GM20431 (cell line): ENCODE measurements at regions not wholly inside any gene's neighbourhood (a gene's known extent, or its start where the extent isn't known, plus 50 kb on each side); places are given as distances from the start of the nearest gene placed in this dataset.

ENCODE experiments used
- in situ Hi-C: fragments of 300-500 bp; cut with MseI, MboI; formaldehyde crosslinking; loops from one replicate; pipeline ENCODE4 v1.15.0; 2020; ENCODE audit warnings: low sequenced_read_pairs; ENCODE audit not compliant: unreplicated experiment

DNA sequence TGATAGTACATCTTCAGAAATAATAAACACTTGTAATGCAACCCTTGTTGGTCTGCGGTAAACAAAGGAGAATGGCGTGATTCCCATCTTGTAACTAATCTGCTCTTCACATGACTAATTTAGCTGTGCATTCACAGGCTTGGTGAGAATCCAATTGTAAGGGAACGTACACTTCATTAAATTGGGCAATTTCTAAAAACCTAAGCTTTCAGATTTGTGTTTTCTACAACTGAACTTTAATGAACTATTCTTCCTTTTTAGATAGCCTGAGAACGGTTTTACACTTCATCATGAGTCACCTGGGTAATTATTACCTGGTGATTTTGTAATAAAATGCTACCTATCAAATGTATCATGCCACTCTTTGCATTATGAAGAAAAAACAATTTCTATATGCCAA, 306.9 kb downstream of the KLF5 start:
- in situ Hi-C loops = no loop called here

DNA sequence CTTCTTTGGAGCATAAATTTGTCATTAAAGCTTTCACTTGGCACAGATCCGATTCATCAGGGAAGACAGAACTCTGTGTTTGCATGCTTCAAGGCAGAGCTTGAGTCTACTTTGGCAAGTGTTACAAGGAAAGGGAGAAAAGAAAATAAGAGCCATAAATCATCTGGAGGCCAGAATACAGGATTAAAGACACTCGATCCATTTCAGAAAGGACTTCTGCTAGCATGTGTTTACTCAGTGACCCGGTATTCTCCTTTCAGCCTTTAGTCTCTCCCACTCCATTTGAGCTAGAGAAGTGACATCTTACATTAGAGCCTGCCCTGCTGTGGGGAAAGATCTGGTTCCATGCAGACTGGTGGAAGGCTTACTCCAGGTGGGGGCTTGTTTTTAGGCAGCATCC, 306.4 kb downstream of the KLF5 start:
- in situ Hi-C loops = no loop called here

DNA sequence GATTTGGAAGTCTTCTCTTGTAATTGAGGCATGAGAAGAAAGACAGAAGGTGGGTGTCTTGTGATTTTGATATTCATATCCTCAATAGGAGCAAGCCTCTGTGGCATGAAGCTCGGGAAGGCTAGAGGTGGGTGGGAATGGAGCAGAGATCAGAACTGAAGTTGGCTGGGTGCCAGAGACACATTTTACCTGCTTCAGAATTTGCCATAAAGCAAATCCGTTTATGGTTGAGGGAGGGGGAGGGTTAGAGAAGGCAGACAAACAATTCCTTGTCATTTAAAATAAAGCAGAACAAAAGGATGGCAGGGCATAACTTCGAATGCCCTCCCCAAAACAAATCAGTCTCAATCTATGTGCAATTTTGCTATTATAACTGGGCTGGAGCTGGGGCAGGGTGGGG, 305.9 kb downstream of the KLF5 start:
- in situ Hi-C loops = no loop called here

DNA sequence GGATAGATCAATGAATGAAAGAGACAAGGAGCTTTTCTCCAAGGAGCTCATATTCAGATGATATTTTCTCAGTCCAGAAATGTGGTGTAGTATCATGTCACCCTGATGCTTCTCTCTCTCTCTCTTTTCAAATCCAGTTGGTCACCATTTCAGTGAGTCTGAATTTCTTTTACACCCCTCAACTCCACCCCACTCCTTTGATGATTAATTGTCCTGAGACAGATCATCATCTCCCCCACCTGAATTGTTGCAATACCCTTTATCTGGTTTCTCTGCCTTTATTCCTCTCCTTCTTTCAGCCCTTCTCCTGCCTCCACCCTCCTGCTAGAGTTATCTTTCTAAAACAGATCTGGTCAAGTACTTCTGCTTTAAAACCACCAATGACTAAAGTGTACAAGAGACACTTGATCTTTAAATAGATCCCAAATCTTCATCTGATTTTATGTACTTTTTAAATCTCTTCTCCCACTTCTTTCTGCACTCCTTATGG, 299.8 kb downstream of the KLF5 start:
- in situ Hi-C loops = no loop called here

DNA sequence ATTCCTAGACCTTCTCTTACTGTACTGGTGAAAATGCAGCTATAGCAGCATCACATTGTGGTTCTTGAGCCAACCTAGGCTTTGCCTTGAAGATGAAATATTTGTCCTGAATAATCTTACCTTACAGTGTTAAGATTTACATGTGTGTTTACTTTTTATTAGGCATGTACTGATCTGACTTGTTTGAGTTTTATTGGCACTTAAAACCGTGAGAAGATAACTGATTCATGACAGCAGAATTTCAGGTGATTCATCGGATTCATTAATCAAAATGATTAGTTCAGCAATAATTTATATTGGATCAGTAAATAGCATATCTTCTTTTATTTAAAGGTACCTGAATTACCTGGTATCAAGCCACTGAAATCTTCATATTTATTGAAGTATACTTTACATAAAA, 296.3 kb downstream of the KLF5 start:
- in situ Hi-C loops = no loop called here

DNA sequence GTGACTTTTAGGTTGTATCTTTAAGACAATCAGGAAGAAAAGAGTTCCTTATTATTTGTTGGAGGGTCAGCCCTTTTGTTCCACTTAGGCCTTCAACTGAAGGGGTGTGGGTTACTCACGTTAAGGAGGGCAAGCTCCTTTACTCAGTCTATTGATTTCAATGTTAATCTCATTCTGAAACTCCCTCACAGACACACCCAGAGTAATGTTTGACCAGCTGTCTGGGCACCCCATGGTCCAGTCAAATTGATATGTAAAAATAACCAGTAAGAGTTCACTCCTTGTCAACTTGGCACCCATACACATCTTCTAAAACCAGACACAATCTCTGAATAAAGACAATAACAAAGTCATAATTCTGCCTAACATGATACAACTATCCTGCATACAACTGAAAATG, 292.9 kb downstream of the KLF5 start:
- in situ Hi-C loops = no loop called here

DNA sequence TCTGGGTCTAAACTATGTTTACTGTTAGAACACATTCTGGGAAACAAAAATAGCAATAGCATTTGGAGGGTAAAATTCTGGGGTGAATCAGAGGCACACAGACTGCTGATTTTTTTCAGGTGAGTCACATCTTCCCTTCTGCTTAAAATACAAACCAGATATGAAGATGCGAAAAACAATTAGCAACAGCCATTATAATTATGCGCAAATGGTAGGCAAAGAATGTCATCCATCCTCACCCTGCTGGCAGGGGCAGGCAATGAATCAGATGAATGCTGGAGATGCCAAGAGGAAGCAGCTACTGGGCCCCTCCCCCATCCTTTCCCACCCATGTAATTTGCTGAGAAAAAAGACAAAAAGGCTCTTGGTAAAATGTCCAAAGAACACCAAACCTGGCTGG, 282.9 kb downstream of the KLF5 start:
- in situ Hi-C loops = no loop called here

DNA sequence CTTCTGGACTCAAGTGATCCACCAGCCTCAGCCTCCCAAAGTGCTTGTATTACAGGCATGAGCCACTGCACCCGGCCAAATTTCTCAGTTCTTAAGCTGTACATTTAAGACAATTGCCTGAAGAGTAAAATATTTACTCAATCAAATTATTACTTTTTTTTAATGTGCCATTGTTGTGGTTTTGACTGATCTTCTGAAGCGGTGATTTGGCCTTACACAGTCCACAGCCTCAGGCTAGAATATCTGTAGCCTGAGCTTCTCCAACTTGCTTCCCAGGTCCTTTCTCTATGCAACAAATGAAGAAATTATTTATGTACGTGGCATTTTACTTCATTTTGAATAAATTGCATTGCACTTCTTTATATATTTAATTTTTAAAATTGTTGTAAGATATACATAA, 281.3 kb downstream of the KLF5 start:
- in situ Hi-C loops = no loop called here

DNA sequence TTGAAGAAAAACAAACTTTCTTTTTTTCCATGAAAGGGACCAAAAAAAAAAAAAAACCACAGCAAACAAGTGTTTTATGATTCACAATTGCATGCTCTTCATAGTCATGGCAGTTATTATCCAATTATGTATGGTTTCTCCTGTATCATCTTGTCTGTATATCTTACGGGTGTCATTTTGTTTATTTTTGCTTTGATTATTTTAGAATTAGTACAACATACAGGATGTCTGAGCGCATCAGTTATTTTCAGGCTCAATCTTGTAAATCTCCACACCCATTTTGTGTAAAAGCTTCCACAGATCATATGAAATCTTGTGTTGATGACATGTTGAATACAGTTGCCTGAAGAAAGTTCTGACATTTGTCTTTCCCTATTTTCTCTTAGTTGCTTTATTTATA, 280.3 kb downstream of the KLF5 start:
- in situ Hi-C loops = no loop called here

DNA sequence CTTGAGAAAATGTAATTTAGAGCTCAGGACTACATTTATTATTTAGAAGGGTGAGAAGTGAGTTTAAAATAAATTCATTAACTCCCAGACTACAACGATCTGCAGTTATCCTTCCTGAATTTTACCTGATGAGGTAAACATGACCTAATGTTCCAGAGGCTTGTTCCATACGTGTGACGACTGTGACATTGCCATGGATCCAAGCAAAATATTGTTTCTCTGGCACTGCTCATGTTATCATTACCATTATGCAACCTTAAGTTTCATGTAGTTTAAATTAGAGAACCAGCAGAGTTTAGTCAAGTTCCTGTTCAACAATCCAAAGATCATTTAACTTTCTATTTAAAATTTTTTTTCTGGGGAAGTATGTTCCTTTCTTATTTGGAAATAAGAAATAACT, 279.6 kb downstream of the KLF5 start:
- in situ Hi-C loops = no loop called here

DNA sequence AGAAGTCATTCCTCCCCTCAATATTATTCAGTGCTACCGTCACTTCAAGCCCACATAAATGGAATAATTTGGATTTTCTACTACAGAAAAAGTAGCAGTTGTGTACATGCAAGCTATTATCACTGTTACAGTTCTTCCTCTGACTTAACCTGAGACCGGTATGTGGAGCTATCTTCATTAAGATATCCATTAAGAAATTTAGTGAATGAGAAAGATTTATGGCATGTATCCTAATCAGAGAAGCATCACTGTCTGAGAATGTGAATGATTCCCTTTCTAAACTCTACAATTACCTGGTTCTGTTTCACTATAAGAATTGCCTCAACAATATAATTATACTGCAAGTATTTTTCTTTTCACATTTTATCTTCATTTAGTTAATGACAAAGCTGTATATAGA, 278.7 kb downstream of the KLF5 start:
- in situ Hi-C loops = no loop called here

DNA sequence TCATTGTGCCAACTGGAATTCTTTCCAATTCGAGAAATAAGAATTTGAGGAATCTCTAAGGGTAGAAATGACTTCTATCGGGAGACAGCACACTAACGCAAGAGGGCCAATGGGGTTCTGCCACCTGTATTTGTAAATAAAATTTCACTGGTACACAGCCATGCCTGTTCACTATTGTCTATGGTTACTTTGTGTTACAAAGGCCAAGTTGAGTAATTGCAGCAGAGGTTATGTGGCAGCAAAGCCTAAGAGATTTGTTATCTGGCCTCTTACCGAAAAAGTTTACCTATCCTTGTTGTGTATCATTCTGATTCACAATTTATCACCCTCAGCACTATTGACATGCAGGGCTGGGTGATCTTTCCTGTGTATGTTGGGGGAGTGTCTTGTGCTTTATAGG, 278.0 kb downstream of the KLF5 start:
- in situ Hi-C loops = no loop called here

DNA sequence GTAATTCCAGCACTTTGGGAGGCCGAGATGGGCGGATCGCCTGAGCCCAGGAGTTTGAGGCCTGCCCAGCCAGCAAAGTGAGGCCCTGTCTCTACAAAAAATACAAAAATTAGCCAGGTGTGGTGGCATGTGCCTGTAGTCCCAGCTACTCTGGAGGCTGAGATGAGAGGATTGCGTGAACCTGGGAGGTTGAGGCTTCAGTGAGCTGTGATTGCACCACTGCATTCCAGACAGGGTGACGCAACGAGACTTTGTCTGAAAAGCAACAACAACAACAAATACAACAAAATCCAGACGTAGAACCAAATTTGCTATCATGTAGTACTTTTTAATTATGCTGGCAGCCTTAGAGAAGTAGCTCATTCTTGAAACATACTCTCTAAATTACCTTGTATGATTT, 277.1 kb downstream of the KLF5 start:
- in situ Hi-C loops = no loop called here

DNA sequence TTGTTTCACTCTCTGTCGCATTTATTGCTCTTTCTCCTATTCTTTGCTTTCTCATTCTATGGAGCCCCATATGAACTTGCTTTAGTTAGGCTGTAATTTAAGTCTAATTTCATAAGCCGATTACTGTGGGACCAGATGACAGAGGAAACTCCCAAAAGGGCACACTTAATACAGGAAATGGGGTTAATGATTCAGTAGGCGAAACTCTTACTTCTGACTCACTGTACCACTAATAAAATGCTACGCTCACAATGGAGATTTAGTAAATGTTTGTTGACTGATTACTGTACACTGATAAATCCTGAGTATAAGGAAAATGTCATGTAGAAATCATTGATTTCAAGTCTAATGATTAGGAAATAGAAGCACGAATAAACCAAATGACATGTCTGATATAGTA, 276.4 kb downstream of the KLF5 start:
- in situ Hi-C loops = no loop called here

DNA sequence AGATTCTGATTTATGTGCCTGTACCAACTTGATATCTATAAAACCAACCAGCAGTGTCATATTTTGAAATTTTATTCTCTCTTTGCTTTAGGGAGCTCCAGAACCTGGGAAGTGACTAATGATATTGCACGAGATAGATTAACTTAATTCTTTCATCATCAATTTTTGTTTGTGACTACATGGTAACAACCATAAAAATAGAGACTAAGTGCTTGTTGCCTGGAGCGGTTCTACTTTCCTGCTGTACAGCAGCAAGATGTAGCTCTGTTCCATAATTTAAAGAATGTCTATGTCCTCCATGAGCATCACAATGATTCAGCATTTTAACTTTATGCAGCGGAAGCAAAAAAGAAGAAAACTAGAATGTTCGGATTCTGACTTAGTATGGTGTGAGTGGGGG, 275.6 kb downstream of the KLF5 start:
- in situ Hi-C loops = no loop called here

DNA sequence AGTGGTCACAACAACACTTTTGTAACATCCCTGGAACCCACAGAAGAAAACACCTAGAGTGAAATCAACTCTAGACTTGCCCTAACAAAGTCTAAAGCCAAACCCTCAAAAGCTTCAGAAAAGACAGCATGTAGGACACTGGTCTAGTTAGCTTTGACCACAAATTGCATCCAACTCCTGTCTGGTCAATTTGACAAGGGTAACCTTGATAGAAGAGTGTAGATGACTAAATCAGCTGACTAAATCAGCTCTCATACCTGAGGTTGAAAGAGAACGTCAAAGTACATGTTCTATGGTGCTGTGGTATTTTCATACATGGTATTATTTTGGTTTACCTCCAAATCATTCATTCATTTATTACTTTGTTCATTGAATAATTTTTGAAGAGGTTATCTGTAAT, 272.8 kb downstream of the KLF5 start:
- in situ Hi-C loops = no loop called here

DNA sequence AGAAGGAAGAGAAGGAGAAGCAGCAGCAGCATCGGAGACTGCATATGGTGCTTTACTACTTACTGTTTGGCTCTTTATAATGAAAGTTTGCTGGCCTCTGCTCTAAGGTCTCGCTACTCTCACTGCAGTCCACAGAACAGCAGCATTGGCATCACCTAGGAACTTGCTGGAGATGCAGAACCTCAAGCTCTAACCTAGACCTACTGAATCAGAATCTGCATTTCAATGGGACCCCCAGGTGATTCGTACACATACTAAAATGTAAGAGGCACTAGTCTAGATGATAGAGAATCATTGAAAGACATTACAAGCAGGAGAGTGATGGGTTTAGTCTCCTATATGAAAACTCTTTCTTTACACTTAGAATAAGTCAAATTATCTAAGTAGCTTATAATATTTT, 270.6 kb downstream of the KLF5 start:
- in situ Hi-C loops = no loop called here

DNA sequence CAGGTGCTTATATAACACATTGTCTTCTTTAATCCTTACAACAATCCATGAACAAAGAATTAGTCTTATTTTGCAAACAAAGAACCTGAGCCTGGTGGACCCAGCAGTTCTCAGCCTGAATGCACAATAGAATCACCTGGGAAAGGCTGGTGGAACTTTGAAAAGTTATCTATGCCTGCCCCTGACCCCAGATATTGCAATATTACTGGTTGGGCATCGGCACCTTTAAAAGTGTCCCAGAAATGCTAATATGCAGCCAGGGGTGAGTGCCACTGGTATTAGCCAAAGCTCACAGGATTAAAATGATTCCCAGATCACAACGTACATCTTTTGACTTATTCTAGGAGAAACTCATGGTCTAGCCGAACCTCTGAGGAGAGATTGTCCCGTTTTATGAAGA, 268.8 kb downstream of the KLF5 start:
- in situ Hi-C loops = no loop called here

DNA sequence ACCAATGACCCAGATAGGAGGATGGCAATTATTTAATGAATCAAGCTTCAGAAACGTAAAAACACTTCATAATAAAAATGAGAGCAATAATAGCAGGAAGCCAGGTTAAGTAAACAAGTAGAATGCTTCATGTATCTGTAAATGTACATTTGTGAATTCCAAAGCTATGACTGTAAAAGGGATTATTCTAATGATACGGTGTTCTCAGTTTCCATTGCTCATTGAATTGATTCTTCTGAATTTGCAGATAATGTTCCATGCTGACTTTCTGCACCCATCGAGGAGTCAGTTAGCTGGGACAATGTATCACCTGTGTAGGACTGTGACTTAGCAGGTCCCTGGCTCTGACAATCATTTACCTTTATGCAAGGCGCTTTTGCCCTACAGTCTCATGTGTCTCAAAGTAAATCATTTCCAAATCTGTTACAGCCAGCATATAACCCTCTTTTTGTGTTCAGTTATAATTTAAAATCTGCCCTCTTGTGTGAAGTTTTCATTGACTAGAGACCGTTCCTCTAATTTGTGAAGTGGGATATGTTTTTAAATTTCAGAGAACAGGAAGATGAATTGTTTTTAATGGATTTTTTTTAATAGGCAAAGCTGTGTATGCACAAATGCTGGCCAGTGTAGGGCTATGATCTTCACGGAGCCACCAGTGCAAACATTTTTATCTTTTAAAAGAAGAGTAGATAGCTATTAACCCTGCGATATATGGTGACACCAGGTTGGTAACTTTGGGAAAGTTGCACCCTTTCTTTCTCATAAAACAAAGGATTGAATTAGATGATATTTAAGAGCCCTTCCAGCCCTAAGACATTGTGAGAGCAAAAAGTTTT, 267.1 kb downstream of the KLF5 start:
- in situ Hi-C loops = no loop called here

DNA sequence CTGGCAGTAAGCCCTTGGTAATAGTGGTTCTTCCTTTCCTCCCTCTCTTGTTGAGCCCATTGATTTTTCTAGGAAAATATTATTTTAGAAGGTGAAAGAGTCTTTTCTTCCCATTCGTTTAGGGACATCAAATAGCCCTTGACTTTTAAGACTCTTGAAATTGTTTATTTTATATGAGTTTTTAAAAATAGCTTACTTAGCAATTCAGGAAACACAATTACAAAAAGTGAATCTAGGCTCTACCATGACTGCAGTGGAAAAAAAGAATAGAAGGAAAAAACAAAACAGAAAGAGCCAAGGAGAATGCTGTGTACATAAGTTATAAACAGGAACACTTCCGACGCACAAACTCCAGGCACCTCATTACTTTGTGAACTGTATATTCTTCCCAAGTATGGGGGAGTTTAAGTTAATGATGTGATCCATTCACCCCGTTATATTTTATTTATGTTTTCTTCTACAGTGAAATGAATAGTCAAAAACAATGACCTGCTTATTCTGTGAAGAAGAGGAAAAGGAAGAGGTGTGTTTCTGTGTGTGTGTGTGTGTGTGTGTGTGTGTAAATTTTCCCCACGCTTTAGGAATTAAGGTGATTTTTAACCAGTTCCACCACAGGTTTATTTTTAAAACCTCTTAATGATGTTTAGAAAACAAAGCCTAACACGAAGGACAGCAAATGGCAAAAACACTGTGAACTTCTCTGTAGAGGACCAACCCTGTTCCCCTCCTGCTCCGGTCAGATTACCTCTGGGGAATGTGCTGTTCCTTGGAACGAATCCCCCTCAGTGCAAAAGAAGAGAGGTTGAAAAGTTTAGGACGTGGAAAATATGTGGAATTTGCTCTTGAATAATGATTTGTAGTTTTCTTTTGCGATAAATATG, 266.3 kb downstream of the KLF5 start:
- in situ Hi-C loops = no loop called here

DNA sequence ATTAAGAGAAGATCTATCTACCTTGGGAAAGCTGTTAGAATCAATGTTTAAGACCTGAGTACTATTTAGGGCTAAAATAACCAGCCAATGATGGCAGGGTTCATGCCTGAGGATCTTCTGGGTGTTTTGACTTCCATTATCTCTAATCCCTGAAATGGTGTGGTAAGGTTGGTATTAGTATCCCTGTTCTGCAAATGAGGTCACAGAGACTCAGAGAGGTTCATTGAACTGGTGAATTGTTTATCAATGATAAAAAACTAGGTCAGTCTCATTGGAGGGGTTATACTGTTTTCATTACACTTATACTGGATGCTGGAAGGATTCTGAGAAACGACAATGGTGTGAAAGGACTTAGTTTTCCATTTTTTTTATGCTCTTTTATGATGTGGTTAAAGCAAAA, 264.8 kb downstream of the KLF5 start:
- in situ Hi-C loops = no loop called here
